Gastroesophageal sphincter (tissue), 4 donors: ENCODE measurements at regions not wholly inside any gene's neighbourhood (a gene's known extent, or its start where the extent isn't known, plus 50 kb on each side); places are given as distances from the start of the nearest gene placed in this dataset.

Experiments used
- ATAC-seq: fragments of 150-250 bp; one replicate; pipeline ENCODE4 v1.9.1; 2016; ENCODE audit warnings: mild to moderate bottlenecking, moderate library complexity
- H3K27ac ChIP-seq, 4 donors: fragments of 200-600 bp; sonication (generic) in 3 of 4; 1 replicate in 3 of 4; 2 replicates in 1 of 4; pipeline ENCODE4 v1.5.1; 2016 to 2019
- H3K27me3 ChIP-seq: fragments of 200-600 bp; sonication (generic); one replicate; pipeline ENCODE4 v1.5.1; 2019
- H3K36me3 ChIP-seq, 2 donors: fragments of 200-600 bp; sonication (generic); one replicate each; pipeline ENCODE4 v1.5.1; 2019; ENCODE audit warnings: control low read depth in 1 of 2
- H3K4me1 ChIP-seq, 3 donors: fragments of 200-600 bp; sonication (generic); 1 replicate in 2 of 3; 2 replicates in 1 of 3; pipeline ENCODE4 v1.5.1; 2016 to 2019; ENCODE audit warnings: control low read depth in 2 of 3
- H3K4me3 ChIP-seq, 2 donors: fragments of 200-600 bp; sonication (generic); one replicate each; pipeline ENCODE4 v1.5.1; 2019; ENCODE audit warnings: mild to moderate bottlenecking in 1 of 2, moderate library complexity in 1 of 2
- H3K9me3 ChIP-seq, 3 donors: fragments of 200-600 bp; sonication (generic); one replicate each; pipeline ENCODE4 v1.5.1; 2017 to 2019; ENCODE audit warnings: control low read depth in 2 of 3
- EP300 ChIP-seq: sonication (generic); formaldehyde crosslinking; IDR thresholded peaks from one replicate; pipeline ENCODE4 v1.6.1; 2017; ENCODE audit warnings: antibody characterized with exemption, mild to moderate bottlenecking
- POLR2A ChIP-seq, 2 donors: fragments of 450-650 bp; IDR thresholded peaks; one replicate each; pipeline ENCODE4 v1.6.1; 2017; ENCODE audit warnings: antibody characterized with exemption in 2 of 2, mild to moderate bottlenecking in 2 of 2, moderate library complexity in 1 of 2
- POLR2AphosphoS5 ChIP-seq: sonication (generic); formaldehyde crosslinking; IDR thresholded peaks from one replicate; pipeline ENCODE4 v1.6.1; 2017; ENCODE audit warnings: antibody characterized with exemption
- WGBS, 2 donors: methylation state at CpG; one replicate each; pipeline ENCODE4 v1.1.5; 2018; ENCODE audit warnings: low coverage in 1 of 2; 5-methylcytosine and 5-hydroxymethylcytosine counted together
- TF ChIP-seq, protein P1 (sequence below), 4 experiments: fragments of 200-600 bp in 2 of 4; fragments of 450-650 bp in 2 of 4; sonication (generic) in 1 of 4; IDR thresholded peaks; one replicate each; pipeline ENCODE4 v1.5.1; 2017 to 2019; ENCODE audit warnings: antibody characterized with exemption in 4 of 4, mild to moderate bottlenecking in 2 of 4, moderate library complexity in 2 of 4

DNA sequence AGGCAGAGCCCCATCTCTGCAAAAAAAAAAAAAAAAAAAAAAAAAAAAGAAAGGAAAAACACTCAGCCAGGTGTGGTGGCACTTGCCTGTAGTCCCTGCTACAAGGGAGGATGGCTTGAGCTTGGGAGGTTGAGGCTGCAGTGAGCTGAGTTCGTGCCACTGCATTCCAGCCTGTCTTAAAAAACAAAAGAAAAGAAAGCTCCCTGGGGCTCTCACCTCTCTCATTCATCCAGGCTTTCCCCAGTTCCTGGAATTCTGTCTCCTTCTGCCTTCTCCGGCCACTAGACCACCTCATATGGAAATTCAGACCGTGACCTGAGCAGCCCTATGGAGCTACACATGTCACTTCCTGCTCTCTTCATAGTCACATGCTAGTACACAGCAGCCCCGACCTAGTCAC is 101.1 kb upstream of the TAB2 start:
- Histone ChIP-seq H3K9me3 (no peaks in the 10 kb centered on the region), H3K4me3 (no peak overlapping the region), H3K27me3 (no peaks in the 10 kb centered on the region), H3K4me1 (peaks cover 0 to 20% (median 0%) of the 10 kb centered on the region in 3 donors), H3K36me3 (no peaks in the 10 kb centered on the region), H3K27ac (no peak overlapping the region)
- 88 to 91% methylated on average over 4 of the region's 4 CpGs for WGBS, 2 donors
- TF ChIP-seq EP300 (no peak), POLR2A (IDR thresholded peaks at IDR 0.05) (no peak), POLR2AphosphoS5 (no peak)
- TF ChIP-seq, protein P1, sequence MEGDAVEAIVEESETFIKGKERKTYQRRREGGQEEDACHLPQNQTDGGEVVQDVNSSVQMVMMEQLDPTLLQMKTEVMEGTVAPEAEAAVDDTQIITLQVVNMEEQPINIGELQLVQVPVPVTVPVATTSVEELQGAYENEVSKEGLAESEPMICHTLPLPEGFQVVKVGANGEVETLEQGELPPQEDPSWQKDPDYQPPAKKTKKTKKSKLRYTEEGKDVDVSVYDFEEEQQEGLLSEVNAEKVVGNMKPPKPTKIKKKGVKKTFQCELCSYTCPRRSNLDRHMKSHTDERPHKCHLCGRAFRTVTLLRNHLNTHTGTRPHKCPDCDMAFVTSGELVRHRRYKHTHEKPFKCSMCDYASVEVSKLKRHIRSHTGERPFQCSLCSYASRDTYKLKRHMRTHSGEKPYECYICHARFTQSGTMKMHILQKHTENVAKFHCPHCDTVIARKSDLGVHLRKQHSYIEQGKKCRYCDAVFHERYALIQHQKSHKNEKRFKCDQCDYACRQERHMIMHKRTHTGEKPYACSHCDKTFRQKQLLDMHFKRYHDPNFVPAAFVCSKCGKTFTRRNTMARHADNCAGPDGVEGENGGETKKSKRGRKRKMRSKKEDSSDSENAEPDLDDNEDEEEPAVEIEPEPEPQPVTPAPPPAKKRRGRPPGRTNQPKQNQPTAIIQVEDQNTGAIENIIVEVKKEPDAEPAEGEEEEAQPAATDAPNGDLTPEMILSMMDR (IDR thresholded peaks at IDR 0.05) = no peak
- ATAC-seq = no peak

DNA sequence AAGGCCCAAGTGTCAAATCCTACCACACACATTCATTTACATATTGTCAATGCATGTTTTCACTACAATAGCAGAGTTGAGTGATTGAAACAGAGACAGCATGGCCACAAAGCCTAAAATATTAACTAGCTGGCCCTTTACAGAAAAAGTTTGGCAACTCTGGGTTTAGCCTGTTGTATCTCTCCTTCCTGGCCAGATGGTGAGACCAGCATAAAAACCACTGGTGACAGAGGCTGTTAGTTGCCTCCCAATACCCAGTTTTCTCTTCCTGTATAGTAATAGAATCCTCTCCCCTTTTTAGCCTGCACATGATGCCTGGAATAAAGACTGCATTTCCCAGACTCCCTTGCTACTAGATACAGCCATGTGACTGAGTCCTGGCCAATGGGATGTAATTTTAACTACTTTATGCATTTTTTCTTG is 100.0 kb upstream of the TAB2 start:
- TF ChIP-seq, protein P1 (IDR thresholded peaks at IDR 0.05) = no peak
- no peak for TF ChIP-seq POLR2AphosphoS5
- no peak for TF ChIP-seq POLR2A (IDR thresholded peaks at IDR 0.05)
- TF ChIP-seq EP300 = no peak
- Histone ChIP-seq H3K36me3 (no peaks in the 10 kb centered on the region), H3K4me1 (peaks cover 0 to 11% (median 0%) of the 10 kb centered on the region in 3 donors), H3K27me3 (no peaks in the 10 kb centered on the region), H3K27ac (no peak overlapping the region), H3K4me3 (no peak overlapping the region), H3K9me3 (no peaks in the 10 kb centered on the region)
- no peak for ATAC-seq

DNA sequence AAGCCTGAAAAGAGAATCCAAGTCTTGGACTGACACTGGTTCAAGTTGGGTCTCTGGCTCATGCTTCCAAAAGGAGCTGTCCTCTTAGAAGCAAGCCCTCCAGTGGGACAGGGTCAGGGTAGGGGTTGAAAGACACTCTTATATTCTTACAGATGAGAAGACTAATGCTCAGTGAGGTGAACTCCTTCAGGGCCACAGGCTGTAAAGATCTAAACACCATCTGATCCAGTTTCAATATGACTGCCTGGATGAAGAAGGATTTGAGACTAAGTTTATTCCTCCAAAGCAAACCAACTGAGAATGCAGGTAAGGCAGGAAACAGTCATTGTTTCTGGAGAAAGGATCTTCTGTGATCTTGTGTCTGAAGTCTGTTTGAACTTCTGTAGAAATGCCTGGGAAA is 99.0 kb upstream of the TAB2 start:
- ATAC-seq = no peak
- H3K27ac ChIP-seq = no peak overlapping the region
- no peaks in the 10 kb centered on the region for H3K9me3 ChIP-seq
- no peaks in the 10 kb centered on the region for H3K36me3 ChIP-seq
- peaks cover 0 to 6% (median 0%) of the 10 kb centered on the region in 3 donors for H3K4me1 ChIP-seq
- TF ChIP-seq EP300 = no peak
- TF ChIP-seq, protein P1 (IDR thresholded peaks at IDR 0.05) = no peak
- no peak for TF ChIP-seq POLR2A (IDR thresholded peaks at IDR 0.05)
- TF ChIP-seq POLR2AphosphoS5 = no peak
- no peaks in the 10 kb centered on the region for H3K27me3 ChIP-seq
- H3K4me3 ChIP-seq = no peak overlapping the region

DNA sequence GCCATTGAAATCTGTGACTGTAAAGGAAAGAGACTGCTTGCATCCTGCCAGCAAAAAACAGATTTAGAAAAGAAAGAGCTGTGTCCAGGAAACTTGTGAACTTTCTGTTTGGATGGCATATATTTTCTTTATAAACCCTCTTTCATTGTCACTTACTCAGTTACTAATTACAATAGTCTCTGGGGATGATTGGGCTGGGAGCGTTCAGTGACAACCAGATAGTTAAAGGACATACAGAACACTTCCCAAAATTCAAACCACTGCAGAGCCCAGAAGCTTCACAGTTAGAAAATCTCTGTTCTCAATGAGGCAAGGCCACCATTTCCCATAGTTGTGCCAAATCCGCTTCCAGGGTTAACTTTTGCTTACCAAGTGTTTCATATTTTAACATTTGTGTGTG is 98.6 kb upstream of the TAB2 start:
- TF ChIP-seq, protein P1 (IDR thresholded peaks at IDR 0.05) = no peak
- TF ChIP-seq POLR2A (IDR thresholded peaks at IDR 0.05) (no peak), EP300 (no peak), POLR2AphosphoS5 (no peak)
- 85% methylated on average over 2 of the region's 2 CpGs; no CpG with 5 or more reads in 1 of the 2 donors for WGBS, 2 donors
- Histone ChIP-seq H3K9me3 (no peaks in the 10 kb centered on the region), H3K4me3 (no peak overlapping the region), H3K27ac (no peak overlapping the region), H3K36me3 (no peaks in the 10 kb centered on the region), H3K4me1 (peaks cover 0 to 9% (median 0%) of the 10 kb centered on the region in 3 donors), H3K27me3 (no peaks in the 10 kb centered on the region)
- no peak for ATAC-seq

DNA sequence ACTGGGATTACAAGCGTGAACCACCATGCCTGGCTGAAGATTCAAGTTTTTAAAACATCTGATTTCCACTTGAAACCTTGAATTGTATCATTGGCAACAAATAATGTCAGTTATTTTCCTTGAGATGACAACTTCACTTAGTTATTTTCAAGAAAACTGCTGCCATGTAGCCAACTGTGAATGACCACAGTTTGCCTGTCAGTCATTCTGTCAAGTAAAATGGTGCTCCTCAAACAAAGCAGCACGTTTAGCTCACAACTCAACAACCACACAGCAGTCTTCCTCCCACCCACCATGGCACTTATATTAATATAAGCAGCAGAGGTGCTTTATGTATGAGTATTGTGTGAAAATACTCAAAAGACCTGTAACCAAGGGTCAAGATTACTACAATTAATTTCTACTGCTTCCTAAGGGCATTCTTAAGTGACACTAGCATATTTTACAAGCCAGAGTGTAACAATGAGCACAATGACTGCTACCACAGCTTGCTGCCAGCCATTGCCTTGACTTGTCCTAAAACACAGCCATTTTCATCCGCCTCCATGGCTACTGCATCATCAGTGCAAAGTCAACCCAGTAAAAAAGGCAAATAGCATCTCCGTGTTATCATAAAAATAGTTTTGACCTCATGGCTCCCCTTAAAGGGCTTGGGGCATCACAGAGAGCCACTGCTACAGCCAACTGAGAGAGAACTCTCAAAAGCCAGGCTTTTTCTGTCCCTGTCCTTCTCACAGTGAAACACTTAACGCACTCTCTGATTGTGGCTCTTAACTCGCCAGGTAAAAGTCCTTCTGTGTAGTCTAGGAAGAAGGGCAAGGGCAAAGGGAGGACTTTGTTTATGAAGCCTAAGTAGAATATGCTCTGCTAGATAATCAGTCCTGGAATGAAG is 96.4 kb upstream of the TAB2 start:
- H3K4me1 ChIP-seq = peaks cover 0 to 21% (median 0%) of the 10 kb centered on the region in 3 donors
- H3K4me3 ChIP-seq = no peak overlapping the region
- no peak overlapping the region for H3K27ac ChIP-seq
- H3K36me3 ChIP-seq = no peaks in the 10 kb centered on the region
- WGBS, 2 donors = 78 to 98% methylated on average over 3 to 4 of the region's 6 CpGs
- ATAC-seq = no peak
- H3K27me3 ChIP-seq = no peaks in the 10 kb centered on the region
- TF ChIP-seq, protein P1 (IDR thresholded peaks at IDR 0.05) = no peak
- TF ChIP-seq POLR2AphosphoS5 (no peak), POLR2A (IDR thresholded peaks at IDR 0.05) (no peak), EP300 (no peak)
- H3K9me3 ChIP-seq = no peaks in the 10 kb centered on the region
